IPS-15b (cell line): ENCODE measurements at regions not wholly inside any gene's neighbourhood (a gene's known extent, or its start where the extent isn't known, plus 50 kb on each side); places are given as distances from the start of the nearest gene placed in this dataset.

ENCODE experiments used
- H3K27me3 ChIP-seq: one replicate; pipeline ENCODE4 v1.6.1; 2013; ENCODE audit warnings: low read length; ENCODE audit not compliant: control insufficient read depth, insufficient read depth
- H3K36me3 ChIP-seq: one replicate; pipeline ENCODE4 v1.6.1; 2013; ENCODE audit warnings: low read length; ENCODE audit not compliant: control insufficient read depth, insufficient read depth
- H3K4me1 ChIP-seq: one replicate; pipeline ENCODE4 v1.6.1; 2013; ENCODE audit warnings: mild to moderate bottlenecking, low read length; ENCODE audit not compliant: control insufficient read depth, insufficient read depth
- H3K4me3 ChIP-seq: one replicate; pipeline ENCODE4 v1.5.1; 2013; ENCODE audit warnings: low read depth, low read length
- H3K9ac ChIP-seq: one replicate; pipeline ENCODE4 v1.6.1; 2013; ENCODE audit warnings: low read depth, mild to moderate bottlenecking, low read length
- H3K9me3 ChIP-seq: one replicate; pipeline ENCODE4 v1.6.1; 2013; ENCODE audit warnings: mild to moderate bottlenecking, low read length; ENCODE audit not compliant: control insufficient read depth, insufficient read depth

DNA sequence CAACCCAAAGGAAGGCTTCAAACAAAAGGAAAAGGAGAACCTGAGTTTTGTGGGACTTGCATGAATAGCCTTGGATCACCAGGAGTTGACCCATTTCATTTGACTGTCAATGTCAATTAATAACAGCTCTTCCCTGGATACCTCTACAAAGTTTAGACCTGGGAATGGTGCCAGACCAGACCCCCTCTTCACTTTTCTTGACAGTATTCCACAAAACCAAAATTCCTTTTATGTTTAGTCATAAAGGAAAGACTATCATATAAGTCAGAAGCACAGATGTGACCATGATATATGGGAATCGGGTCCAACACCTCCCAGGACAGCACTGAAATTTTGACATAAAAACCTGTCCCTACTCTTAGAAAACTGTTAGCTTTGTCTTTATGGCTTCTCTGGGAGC is 191.8 kb downstream of the LYPLAL1 start:
- Histone ChIP-seq H3K27me3 (no peaks in the 10 kb centered on the region), H3K4me1 (no peaks in the 10 kb centered on the region), H3K36me3 (no peaks in the 10 kb centered on the region), H3K9ac (no peak overlapping the region), H3K4me3 (no peak overlapping the region), H3K9me3 (no peaks in the 10 kb centered on the region)

- H3K9ac ChIP-seq: no peak overlapping the region
- no peaks in the 10 kb centered on the region for H3K4me1 ChIP-seq
- no peaks in the 10 kb centered on the region for H3K36me3 ChIP-seq
- no peaks in the 10 kb centered on the region for H3K9me3 ChIP-seq
- H3K27me3 ChIP-seq: no peaks in the 10 kb centered on the region
- H3K4me3 ChIP-seq: no peak overlapping the region
Measured at GRCh38 chr1:219362702-219363101, 189.0 kb downstream of the LYPLAL1 start.

DNA sequence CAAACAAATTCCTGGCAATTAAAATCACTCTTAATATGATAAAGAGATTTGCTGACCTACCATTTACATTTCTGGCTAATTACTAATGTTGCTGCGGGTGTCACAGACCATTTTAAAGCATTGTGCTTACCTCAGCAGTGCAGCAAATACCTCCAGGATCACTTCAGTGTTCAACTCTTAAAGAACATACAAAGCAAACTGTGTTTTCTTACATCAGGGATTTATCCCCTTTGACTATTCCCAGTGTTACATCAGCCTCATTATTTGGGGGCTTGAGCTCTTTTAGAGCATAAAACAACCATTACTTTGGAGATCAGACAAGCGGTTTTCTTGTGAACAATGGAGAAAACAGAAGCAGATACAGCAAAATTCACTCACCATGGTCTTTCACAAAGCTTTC is 185.4 kb downstream of the LYPLAL1 start:
- H3K36me3 ChIP-seq: no peaks in the 10 kb centered on the region
- H3K27me3 ChIP-seq: no peaks in the 10 kb centered on the region
- no peaks in the 10 kb centered on the region for H3K9me3 ChIP-seq
- H3K4me1 ChIP-seq: no peaks in the 10 kb centered on the region
- no peak overlapping the region for H3K9ac ChIP-seq
- no peak overlapping the region for H3K4me3 ChIP-seq

- no peaks in the 10 kb centered on the region for H3K4me1 ChIP-seq
- H3K36me3 ChIP-seq: no peaks in the 10 kb centered on the region
- no peak overlapping the region for H3K4me3 ChIP-seq
- no peak overlapping the region for H3K9ac ChIP-seq
- H3K9me3 ChIP-seq: no peaks in the 10 kb centered on the region
- no peaks in the 10 kb centered on the region for H3K27me3 ChIP-seq
Measured at GRCh38 chr1:219358080-219358479, 184.4 kb downstream of the LYPLAL1 start.

DNA sequence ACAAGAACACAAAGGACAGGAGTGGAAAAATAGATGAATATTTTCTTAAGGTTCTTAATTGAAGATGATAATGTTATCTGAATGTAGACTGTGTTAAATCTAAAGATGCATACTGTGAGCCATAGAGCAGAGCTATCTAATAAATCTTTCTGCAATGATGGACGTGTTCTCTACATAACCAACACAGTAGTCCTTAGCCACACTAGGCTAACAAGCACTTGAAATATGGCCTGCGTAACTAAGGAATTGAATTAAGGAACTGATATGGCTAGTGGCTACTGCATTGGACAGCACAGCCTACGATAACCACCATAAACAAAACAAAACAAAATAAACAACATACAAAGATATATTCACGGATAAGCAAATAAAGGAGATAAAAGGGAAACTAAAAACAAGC is 181.3 kb downstream of the LYPLAL1 start:
- H3K36me3 ChIP-seq: no peaks in the 10 kb centered on the region
- no peaks in the 10 kb centered on the region for H3K27me3 ChIP-seq
- H3K4me1 ChIP-seq: no peaks in the 10 kb centered on the region
- H3K4me3 ChIP-seq: no peak overlapping the region
- H3K9ac ChIP-seq: no peak overlapping the region
- no peaks in the 10 kb centered on the region for H3K9me3 ChIP-seq

DNA sequence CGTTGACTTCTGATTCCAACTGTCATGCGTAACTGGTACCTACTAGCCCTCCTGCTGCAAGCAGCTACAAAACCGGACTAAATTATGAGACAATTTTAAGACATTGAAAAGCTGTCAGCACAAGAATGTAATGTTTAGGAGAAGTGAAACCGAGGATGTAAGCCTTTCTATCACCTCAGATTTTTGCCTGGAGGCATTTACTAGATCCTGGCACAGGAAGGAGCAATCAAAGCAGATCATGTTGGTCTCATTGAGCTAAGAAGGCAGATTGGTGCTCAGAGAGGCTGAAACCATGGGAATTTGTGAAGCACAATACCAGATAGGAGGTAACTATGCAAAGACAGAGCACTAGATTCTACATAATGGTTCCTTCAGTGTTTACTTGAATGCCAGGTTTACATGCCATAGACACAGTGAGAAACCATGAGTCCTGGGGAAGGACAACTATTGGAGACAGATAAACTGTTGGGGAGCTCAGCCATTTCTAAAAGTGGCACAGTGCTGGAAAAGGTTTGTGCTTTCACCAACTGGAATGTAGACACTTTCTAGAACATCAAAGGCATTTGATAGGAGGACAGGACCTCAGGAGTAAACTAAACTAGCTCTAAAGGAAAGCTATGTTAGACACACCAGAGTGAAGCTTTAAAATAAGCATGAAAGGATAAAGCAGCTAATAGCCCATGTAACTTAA is 179.4 kb downstream of the LYPLAL1 start:
- H3K9me3 ChIP-seq: no peaks in the 10 kb centered on the region
- H3K9ac ChIP-seq: no peak overlapping the region
- H3K27me3 ChIP-seq: no peaks in the 10 kb centered on the region
- no peaks in the 10 kb centered on the region for H3K36me3 ChIP-seq
- H3K4me3 ChIP-seq: no peak overlapping the region
- H3K4me1 ChIP-seq: no peaks in the 10 kb centered on the region

GRCh38 chr1:219350172-219350931 is 176.7 kb downstream of the LYPLAL1 start:
- H3K4me3 ChIP-seq: no peak overlapping the region
- H3K4me1 ChIP-seq: no peaks in the 10 kb centered on the region
- no peak overlapping the region for H3K9ac ChIP-seq
- no peaks in the 10 kb centered on the region for H3K36me3 ChIP-seq
- H3K9me3 ChIP-seq: no peaks in the 10 kb centered on the region
- H3K27me3 ChIP-seq: no peaks in the 10 kb centered on the region

DNA sequence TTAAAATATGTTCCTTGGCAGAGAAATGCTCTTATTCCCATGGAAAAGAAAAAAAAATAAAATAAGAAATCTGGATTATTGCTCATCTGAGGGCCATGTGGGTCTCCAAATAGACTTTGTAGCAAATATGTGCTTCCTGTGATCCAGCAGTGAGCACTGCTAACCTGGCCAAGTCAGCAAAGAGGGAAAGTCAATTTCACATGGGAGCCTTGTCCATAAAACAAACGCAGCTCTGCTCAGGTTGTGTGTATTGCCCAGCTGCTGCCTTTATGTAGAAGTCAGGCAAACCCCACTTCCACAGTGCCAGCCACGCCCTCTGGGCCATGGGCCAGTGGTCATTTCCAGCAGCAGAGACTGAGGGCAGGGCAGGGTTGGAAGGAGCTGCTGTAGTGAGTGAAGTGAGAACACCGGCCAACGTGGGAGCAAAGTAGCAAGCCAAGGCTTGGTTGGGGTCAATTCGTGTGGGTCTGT is 174.3 kb downstream of the LYPLAL1 start:
- H3K9ac ChIP-seq: no peak overlapping the region
- H3K36me3 ChIP-seq: no peaks in the 10 kb centered on the region
- H3K4me1 ChIP-seq: no peaks in the 10 kb centered on the region
- no peaks in the 10 kb centered on the region for H3K9me3 ChIP-seq
- H3K4me3 ChIP-seq: no peak overlapping the region
- H3K27me3 ChIP-seq: no peaks in the 10 kb centered on the region

DNA sequence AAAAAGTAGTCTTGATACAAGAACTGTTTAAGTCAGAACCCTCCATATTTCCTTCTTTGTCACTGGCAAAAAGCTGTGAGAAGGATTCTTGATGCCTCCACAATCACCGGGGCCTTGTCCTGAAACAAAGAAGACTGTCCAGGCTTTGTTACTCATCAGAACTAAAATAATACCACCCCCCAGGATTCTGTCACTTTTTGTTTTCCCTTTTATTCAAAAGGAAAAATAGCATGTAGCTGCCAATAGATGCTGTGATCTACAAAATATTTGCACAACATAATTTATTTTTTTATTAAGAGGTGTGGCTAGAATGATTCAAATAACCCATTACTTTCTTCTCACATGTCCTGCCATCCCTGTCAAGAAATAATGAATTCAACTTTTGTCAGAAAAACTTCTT is 173.7 kb downstream of the LYPLAL1 start:
- H3K4me3 ChIP-seq: no peak overlapping the region
- no peaks in the 10 kb centered on the region for H3K27me3 ChIP-seq
- H3K36me3 ChIP-seq: no peaks in the 10 kb centered on the region
- H3K9me3 ChIP-seq: no peaks in the 10 kb centered on the region
- no peak overlapping the region for H3K9ac ChIP-seq
- H3K4me1 ChIP-seq: no peaks in the 10 kb centered on the region

- H3K4me1 ChIP-seq: no peaks in the 10 kb centered on the region
- H3K9ac ChIP-seq: no peak overlapping the region
- H3K4me3 ChIP-seq: no peak overlapping the region
- no peaks in the 10 kb centered on the region for H3K36me3 ChIP-seq
- H3K27me3 ChIP-seq: no peaks in the 10 kb centered on the region
- no peaks in the 10 kb centered on the region for H3K9me3 ChIP-seq
Measured at GRCh38 chr1:219345953-219346352, 172.3 kb downstream of the LYPLAL1 start.

DNA sequence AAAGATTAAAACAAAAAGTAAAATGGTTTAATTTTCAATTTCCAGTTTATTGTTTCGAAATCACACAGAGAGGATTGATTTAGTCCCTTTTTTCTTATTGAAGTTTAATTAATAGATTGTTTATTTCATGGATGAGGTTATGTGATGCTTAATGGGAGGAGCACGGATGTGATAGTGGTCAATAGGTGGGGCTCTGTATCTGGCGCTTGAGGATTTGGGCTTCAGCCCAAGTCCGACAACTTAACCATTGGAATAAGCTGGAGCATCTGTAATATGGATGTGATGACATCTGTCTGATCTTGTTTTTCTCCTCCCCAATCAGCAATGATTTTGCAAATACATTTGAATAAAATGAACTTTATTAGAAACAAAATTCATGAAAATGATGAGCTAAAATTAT is 169.2 kb downstream of the LYPLAL1 start:
- Histone ChIP-seq H3K36me3 (no peaks in the 10 kb centered on the region), H3K4me1 (no peaks in the 10 kb centered on the region), H3K4me3 (no peak overlapping the region), H3K27me3 (no peaks in the 10 kb centered on the region), H3K9ac (no peak overlapping the region), H3K9me3 (no peaks in the 10 kb centered on the region)

DNA sequence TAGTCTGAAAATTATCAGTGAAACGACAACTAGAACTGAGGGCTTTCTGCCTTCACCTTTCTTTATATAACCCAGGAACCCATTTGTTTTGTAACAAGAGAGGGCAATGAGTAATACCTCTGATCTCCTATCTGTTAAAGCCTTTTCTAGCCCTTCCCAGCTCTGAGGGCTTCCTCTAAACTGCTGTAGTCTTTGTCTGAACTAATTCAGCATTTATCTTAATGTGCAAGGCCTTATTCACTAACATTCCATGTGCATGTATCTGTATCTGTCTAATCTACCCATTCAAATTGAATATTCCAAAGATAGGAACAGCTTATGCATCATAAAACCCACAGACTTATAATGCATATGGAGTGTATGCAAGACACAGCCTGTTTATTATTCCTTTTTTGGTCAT is 167.1 kb downstream of the LYPLAL1 start:
- H3K9me3 ChIP-seq: no peaks in the 10 kb centered on the region
- H3K27me3 ChIP-seq: no peaks in the 10 kb centered on the region
- H3K36me3 ChIP-seq: no peaks in the 10 kb centered on the region
- H3K4me1 ChIP-seq: no peaks in the 10 kb centered on the region
- H3K4me3 ChIP-seq: no peak overlapping the region
- H3K9ac ChIP-seq: no peak overlapping the region
